ENCODE measurements at regions not wholly inside any gene's neighbourhood (a gene's known extent, or its start where the extent isn't known, plus 50 kb on each side); places are given as distances from the start of the nearest gene placed in this dataset.

DNA sequence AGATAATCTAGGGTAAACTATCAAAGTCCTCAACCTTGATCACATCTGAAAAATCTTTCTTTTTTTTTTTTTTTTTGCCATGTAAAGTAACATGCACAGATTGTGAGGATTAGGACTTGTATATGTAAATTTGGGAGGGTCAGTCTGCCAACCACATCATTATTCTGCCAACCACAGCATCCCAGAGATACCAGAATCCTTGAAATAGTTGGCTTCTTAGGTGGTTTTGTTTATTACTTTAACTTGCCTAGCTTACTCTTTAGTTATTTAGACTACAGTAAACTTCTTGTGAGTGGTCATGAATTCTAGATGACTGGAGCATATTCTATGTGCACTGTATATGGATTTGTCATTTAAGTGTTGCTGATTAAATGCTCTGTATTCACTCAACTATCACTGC, 242.1 kb upstream of the RBMS1 start:
- H3K4me1 ChIP-seq = no peaks in the 10 kb centered on the region
- no peak overlapping the region for H3K27ac ChIP-seq
- DNase-seq (ENCODE audit: low spot score in 2 of 2) = no peak
- H3K9me3 ChIP-seq = no peaks in the 10 kb centered on the region
- TF ChIP-seq POLR2A (IDR thresholded peaks at IDR 0.05) = no peak
- TF ChIP-seq POLR2AphosphoS5 (IDR thresholded peaks at IDR 0.05) = no peak
- TF ChIP-seq, protein P1, sequence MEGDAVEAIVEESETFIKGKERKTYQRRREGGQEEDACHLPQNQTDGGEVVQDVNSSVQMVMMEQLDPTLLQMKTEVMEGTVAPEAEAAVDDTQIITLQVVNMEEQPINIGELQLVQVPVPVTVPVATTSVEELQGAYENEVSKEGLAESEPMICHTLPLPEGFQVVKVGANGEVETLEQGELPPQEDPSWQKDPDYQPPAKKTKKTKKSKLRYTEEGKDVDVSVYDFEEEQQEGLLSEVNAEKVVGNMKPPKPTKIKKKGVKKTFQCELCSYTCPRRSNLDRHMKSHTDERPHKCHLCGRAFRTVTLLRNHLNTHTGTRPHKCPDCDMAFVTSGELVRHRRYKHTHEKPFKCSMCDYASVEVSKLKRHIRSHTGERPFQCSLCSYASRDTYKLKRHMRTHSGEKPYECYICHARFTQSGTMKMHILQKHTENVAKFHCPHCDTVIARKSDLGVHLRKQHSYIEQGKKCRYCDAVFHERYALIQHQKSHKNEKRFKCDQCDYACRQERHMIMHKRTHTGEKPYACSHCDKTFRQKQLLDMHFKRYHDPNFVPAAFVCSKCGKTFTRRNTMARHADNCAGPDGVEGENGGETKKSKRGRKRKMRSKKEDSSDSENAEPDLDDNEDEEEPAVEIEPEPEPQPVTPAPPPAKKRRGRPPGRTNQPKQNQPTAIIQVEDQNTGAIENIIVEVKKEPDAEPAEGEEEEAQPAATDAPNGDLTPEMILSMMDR (IDR thresholded peaks at IDR 0.05) = no peak
- H3K27me3 ChIP-seq = no peaks in the 10 kb centered on the region
- no peak overlapping the region for H3K4me3 ChIP-seq
- H3K36me3 ChIP-seq = no peaks in the 10 kb centered on the region
- intact Hi-C loops (cut with DNase I; ENCODE audit: low total_unique reads) = no loop called here

DNA sequence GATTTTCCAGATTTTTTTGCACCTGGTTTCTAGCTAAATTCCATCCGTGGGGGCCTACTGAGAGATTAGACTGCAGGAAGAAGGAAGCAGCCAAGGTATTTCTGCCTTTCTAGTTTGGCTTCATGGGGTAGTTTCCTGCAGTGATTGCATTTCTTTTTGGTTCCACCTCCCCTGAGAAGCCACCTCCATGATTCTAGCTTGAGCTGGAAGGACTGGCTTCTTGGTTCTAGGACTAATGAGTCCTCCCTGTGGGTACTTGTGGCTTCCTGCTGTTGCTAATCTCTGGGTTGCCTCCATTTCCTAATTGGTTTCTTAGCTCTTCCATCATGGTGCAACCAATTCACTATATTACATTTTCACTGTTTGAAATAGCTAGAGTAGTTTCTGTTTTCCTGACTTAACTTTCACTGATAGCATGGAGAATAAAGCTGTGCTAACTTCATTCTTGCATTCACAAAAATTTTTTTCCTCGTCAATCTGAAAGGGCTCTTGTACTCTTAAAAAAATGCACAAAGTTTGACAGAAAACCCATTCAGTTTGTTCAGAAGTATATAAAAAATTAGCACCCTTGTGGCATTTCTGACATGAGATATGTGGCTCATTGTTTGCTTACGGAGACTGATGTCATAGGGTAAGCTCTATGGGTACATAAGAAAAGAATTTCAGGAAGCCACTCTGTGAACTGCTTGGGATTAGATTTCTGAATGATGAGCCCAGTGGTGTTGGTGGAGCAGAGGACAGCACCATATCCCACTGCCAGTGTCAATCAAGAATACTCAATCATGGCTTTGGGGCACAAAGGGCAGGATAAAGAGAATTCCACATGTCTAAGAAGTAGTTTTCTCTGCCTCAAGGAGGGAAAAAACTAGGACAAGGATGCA, 242.8 kb upstream of the RBMS1 start:
- no peak for DNase-seq (ENCODE audit: low spot score in 2 of 2)
- Histone ChIP-seq H3K4me3 (no peak overlapping the region), H3K27ac (no peak overlapping the region), H3K36me3 (no peaks in the 10 kb centered on the region), H3K27me3 (no peaks in the 10 kb centered on the region), H3K9me3 (no peaks in the 10 kb centered on the region), H3K4me1 (no peaks in the 10 kb centered on the region)
- intact Hi-C loops (cut with DNase I; ENCODE audit: low total_unique reads) = no loop called here
- TF ChIP-seq POLR2AphosphoS5 (IDR thresholded peaks at IDR 0.05) (no peak), POLR2A (IDR thresholded peaks at IDR 0.05) (no peak)
- TF ChIP-seq, protein P1 (IDR thresholded peaks at IDR 0.05) = no peak

DNA sequence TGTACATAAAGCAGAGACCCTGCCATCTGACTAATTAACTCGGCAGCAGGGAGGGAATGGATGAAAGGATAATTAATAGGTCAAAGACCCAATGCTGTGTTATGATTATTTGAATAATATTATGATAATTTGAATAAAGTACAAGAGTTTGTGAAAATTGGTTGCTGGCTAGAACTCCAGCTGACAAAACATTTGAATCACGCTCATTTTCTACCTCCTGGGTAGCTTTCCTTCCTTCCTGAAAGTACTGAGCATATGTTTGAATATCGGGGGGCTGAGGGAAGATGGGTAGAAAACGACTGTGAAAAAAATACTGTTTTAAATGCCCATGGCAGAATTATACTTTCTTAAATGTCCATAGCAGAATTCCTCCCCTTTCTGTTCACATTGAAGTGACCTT, 243.6 kb upstream of the RBMS1 start:
- Histone ChIP-seq H3K9me3 (no peaks in the 10 kb centered on the region), H3K4me3 (no peak overlapping the region), H3K27me3 (no peaks in the 10 kb centered on the region), H3K4me1 (no peaks in the 10 kb centered on the region), H3K27ac (no peak overlapping the region), H3K36me3 (no peaks in the 10 kb centered on the region)
- intact Hi-C loops (cut with DNase I; ENCODE audit: low total_unique reads) = no loop called here
- TF ChIP-seq POLR2A (IDR thresholded peaks at IDR 0.05) (no peak), POLR2AphosphoS5 (IDR thresholded peaks at IDR 0.05) (no peak)
- TF ChIP-seq, protein P1 (IDR thresholded peaks at IDR 0.05) = no peak
- no peak for DNase-seq (ENCODE audit: low spot score in 2 of 2)

DNA sequence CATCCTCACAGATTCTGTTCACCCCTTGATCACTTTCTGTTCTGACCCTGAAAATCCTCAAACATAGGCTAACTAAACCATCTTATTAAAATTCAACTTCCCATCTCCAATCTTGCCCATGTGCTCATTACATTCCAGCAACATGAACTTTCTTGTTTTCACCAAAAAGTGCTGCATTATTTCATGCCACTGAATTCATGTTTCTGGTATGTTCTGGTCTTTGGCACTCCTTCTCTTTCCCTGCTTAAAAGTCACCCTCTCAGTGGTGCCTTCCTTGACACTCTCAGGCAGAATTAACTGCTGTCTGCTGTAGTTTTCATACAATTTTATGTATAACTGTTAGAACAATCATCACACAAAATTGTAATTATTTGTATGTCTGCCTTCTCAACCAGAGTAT, 247.7 kb upstream of the RBMS1 start:
- intact Hi-C loops (cut with DNase I; ENCODE audit: low total_unique reads) = no loop called here
- TF ChIP-seq, protein P1 (IDR thresholded peaks at IDR 0.05) = no peak
- TF ChIP-seq POLR2AphosphoS5 (IDR thresholded peaks at IDR 0.05) (no peak), POLR2A (IDR thresholded peaks at IDR 0.05) (no peak)
- H3K36me3 ChIP-seq = no peaks in the 10 kb centered on the region
- H3K4me3 ChIP-seq = no peak overlapping the region
- H3K9me3 ChIP-seq = no peaks in the 10 kb centered on the region
- H3K27ac ChIP-seq = no peak overlapping the region
- H3K27me3 ChIP-seq = no peaks in the 10 kb centered on the region
- DNase-seq (ENCODE audit: low spot score in 2 of 2) = no peak
- no peaks in the 10 kb centered on the region for H3K4me1 ChIP-seq

DNA sequence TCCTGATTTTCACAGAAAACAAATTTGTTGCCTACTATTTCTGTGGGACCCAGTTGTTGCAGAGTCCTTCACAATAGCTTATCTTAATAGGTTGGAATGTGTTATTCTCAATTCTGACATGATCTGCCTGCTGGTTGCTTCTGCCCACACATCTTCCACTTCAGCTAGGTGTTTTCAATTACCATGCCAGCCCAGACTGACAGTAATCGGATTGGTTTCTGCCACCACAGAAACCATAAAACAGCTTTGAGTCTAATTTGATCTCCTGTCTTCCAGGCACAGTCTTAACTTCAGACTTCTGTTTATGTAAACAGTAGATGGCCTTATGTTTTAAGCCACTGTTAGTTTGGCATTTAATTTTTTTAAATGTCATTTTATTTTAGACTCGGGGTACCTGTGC, 248.2 kb upstream of the RBMS1 start:
- H3K27ac ChIP-seq = no peak overlapping the region
- intact Hi-C loops (cut with DNase I; ENCODE audit: low total_unique reads) = no loop called here
- no peak overlapping the region for H3K4me3 ChIP-seq
- H3K4me1 ChIP-seq = no peaks in the 10 kb centered on the region
- H3K9me3 ChIP-seq = no peaks in the 10 kb centered on the region
- H3K27me3 ChIP-seq = no peaks in the 10 kb centered on the region
- no peaks in the 10 kb centered on the region for H3K36me3 ChIP-seq
- TF ChIP-seq POLR2A (IDR thresholded peaks at IDR 0.05) (no peak), POLR2AphosphoS5 (IDR thresholded peaks at IDR 0.05) (no peak)
- TF ChIP-seq, protein P1 (IDR thresholded peaks at IDR 0.05) = no peak
- DNase-seq (ENCODE audit: low spot score in 2 of 2) = no peak

Measured in breast epithelium (tissue), 4 donors.